Endothelial cell of umbilical vein (primary cell): ENCODE measurements at regions not wholly inside any gene's neighbourhood (a gene's known extent, or its start where the extent isn't known, plus 50 kb on each side); places are given as distances from the start of the nearest gene placed in this dataset.

Experiments used
- GATA2 ChIP-seq: IDR thresholded peaks from 2 replicates; pipeline ENCODE4 v1.7.0; 2011; ENCODE audit warnings: low read depth, mild to moderate bottlenecking, moderate library complexity, mixed read lengths, low read length; ENCODE audit not compliant: insufficient read length, insufficient read depth
- JUN ChIP-seq: IDR thresholded peaks from 2 replicates; pipeline ENCODE4 v1.6.1; 2011; ENCODE audit warnings: borderline replicate concordance, low read depth; ENCODE audit not compliant: insufficient read length, insufficient read depth
- POLR2AphosphoS5 ChIP-seq: IDR thresholded peaks from 2 replicates; pipeline ENCODE4 v1.6.1; 2012; ENCODE audit warnings: low read depth, mild to moderate bottlenecking, control low read depth, low read length, moderate library complexity; ENCODE audit not compliant: insufficient read depth
- TF ChIP-seq, protein P1 (sequence below), 2 donors: IDR thresholded peaks; 1 replicate in 1 of 2; 2 replicates in 1 of 2; pipeline ENCODE4 v1.5.1; 2011; ENCODE audit warnings: low read length in 2 of 2, mild to moderate bottlenecking in 2 of 2, moderate library complexity in 2 of 2, control low read depth in 1 of 2, inconsistent platforms in 1 of 2, low read depth in 1 of 2; ENCODE audit not compliant: insufficient read depth in 1 of 2; ENCODE audit errors: extremely low read depth in 1 of 2

DNA sequence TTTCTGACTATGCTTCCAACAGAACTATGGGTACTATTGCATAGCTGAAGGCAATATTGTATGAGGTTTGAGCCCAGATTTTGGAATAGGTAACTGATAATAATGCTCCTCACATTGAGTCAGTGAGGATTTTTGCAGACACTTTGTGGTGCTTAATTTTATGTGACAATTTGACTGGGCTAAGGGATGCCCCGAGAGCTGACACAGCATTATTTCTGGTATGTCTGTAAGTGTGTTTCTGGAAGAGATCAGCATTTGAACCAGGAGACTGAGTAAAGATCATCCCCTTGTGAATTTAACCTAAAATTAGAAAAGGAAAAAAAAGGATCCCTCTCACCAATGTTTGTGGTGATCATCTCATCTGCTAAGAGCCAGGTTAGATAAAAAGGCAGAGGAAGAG, 404.9 kb downstream of the AEBP2 start:
- TF ChIP-seq, protein P1, sequence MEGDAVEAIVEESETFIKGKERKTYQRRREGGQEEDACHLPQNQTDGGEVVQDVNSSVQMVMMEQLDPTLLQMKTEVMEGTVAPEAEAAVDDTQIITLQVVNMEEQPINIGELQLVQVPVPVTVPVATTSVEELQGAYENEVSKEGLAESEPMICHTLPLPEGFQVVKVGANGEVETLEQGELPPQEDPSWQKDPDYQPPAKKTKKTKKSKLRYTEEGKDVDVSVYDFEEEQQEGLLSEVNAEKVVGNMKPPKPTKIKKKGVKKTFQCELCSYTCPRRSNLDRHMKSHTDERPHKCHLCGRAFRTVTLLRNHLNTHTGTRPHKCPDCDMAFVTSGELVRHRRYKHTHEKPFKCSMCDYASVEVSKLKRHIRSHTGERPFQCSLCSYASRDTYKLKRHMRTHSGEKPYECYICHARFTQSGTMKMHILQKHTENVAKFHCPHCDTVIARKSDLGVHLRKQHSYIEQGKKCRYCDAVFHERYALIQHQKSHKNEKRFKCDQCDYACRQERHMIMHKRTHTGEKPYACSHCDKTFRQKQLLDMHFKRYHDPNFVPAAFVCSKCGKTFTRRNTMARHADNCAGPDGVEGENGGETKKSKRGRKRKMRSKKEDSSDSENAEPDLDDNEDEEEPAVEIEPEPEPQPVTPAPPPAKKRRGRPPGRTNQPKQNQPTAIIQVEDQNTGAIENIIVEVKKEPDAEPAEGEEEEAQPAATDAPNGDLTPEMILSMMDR (IDR thresholded peaks at IDR 0.05; ENCODE audit: extremely low read depth in 1 of 2, insufficient read depth in 1 of 2, low read depth in 1 of 2, low read length in 2 of 2): no peak
- no peak for TF ChIP-seq POLR2AphosphoS5
- no peak for TF ChIP-seq JUN
- no peak for TF ChIP-seq GATA2
